ENCODE measurements at regions not wholly inside any gene's neighbourhood (a gene's known extent, or its start where the extent isn't known, plus 50 kb on each side); places are given as distances from the start of the nearest gene placed in this dataset.
"Not testable (repeated sequence)": the region's sequence is repeated elsewhere in the genome, so short reads cannot be mapped to it uniquely, and the experiment has no call there.

DNA sequence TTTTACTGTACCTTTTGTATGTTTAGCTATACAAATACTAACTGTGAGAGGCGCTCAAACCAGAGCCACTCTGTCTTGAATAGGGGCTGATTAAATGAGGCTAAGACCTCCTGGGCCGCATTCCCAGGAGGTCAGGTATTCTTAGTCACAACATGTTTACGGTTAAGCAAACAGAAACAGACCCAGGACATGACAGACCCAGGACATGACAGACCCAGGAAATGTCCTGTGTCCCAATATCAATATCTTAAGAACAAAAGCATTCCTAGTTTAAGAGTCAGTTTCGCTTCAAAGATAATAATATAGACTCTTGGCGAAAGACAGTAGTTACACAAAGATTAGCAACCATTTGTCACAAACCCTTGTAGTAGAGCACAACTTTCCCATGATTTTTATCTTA lies 304.5 kb downstream of the CCSER2 start:
- no peaks in the 10 kb centered on the region for H3K27me3 ChIP-seq (ENCODE audit: control insufficient read depth, insufficient read depth, low read length)
- H3K4me3 ChIP-seq (replicated peaks in 1 of 4; ENCODE audit: control extremely low read depth in 1 of 4, insufficient read depth in 1 of 4, low read depth in 3 of 4, low read length in 4 of 4), result no peak overlapping the region
- H2AFZ ChIP-seq (ENCODE audit: low read length), result no peak overlapping the region
- H3K9ac ChIP-seq (ENCODE audit: insufficient read depth, low read length), result no peak overlapping the region
- no peak for TF ChIP-seq EZH2 (IDR thresholded peaks at IDR 0.05; ENCODE audit: low read length, missing control alignments)
- TF ChIP-seq, protein P1, sequence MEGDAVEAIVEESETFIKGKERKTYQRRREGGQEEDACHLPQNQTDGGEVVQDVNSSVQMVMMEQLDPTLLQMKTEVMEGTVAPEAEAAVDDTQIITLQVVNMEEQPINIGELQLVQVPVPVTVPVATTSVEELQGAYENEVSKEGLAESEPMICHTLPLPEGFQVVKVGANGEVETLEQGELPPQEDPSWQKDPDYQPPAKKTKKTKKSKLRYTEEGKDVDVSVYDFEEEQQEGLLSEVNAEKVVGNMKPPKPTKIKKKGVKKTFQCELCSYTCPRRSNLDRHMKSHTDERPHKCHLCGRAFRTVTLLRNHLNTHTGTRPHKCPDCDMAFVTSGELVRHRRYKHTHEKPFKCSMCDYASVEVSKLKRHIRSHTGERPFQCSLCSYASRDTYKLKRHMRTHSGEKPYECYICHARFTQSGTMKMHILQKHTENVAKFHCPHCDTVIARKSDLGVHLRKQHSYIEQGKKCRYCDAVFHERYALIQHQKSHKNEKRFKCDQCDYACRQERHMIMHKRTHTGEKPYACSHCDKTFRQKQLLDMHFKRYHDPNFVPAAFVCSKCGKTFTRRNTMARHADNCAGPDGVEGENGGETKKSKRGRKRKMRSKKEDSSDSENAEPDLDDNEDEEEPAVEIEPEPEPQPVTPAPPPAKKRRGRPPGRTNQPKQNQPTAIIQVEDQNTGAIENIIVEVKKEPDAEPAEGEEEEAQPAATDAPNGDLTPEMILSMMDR (conservative IDR thresholded peaks at IDR 0.05 in 1 of 2, IDR thresholded peaks at IDR 0.05 in 1 of 2; ENCODE audit: low read depth in 1 of 2, low read length in 2 of 2), result no peak
- H3K9me3 ChIP-seq (ENCODE audit: control insufficient read depth, insufficient read depth, low read depth, low read length), result no peaks in the 10 kb centered on the region
- DNase-seq (ENCODE audit: low read depth in 2 of 2), result no peak
- no peaks in the 10 kb centered on the region for H3K36me3 ChIP-seq (ENCODE audit: control insufficient read depth, insufficient read depth, low read length)
- H3K79me2 ChIP-seq (ENCODE audit: control insufficient read depth, insufficient read depth, low read length), result no peaks in the 10 kb centered on the region
- H3K4me1 ChIP-seq (ENCODE audit: control insufficient read depth, extremely low read depth, insufficient read depth, low read length), result no peaks in the 10 kb centered on the region
- H3K4me2 ChIP-seq (ENCODE audit: extremely low read depth, insufficient read depth, low read length), result no peak overlapping the region
- H3K27ac ChIP-seq (ENCODE audit: insufficient read depth, low read length), result no peak overlapping the region
- no peaks in the 10 kb centered on the region for H4K20me1 ChIP-seq (ENCODE audit: control insufficient read depth, extremely low read depth, insufficient read depth, low read length)

- Histone ChIP-seq H3K9me3 (ENCODE audit: control insufficient read depth, insufficient read depth, low read depth, low read length) (no peaks in the 10 kb centered on the region), H3K27me3 (ENCODE audit: control insufficient read depth, insufficient read depth, low read length) (no peaks in the 10 kb centered on the region), H3K4me2 (ENCODE audit: extremely low read depth, insufficient read depth, low read length) (no peak overlapping the region), H3K27ac (ENCODE audit: insufficient read depth, low read length) (no peak overlapping the region), H2AFZ (ENCODE audit: low read length) (no peak overlapping the region), H3K79me2 (ENCODE audit: control insufficient read depth, insufficient read depth, low read length) (no peaks in the 10 kb centered on the region), H3K36me3 (ENCODE audit: control insufficient read depth, insufficient read depth, low read length) (no peaks in the 10 kb centered on the region), H3K9ac (ENCODE audit: insufficient read depth, low read length) (no peak overlapping the region), H3K4me1 (ENCODE audit: control insufficient read depth, extremely low read depth, insufficient read depth, low read length) (no peaks in the 10 kb centered on the region), H3K4me3 (replicated peaks in 1 of 4; ENCODE audit: control extremely low read depth in 1 of 4, insufficient read depth in 1 of 4, low read depth in 3 of 4, low read length in 4 of 4) (no peak overlapping the region), H4K20me1 (ENCODE audit: control insufficient read depth, extremely low read depth, insufficient read depth, low read length) (no peaks in the 10 kb centered on the region)
- no peak for DNase-seq (ENCODE audit: low read depth in 2 of 2)
- TF ChIP-seq EZH2 (IDR thresholded peaks at IDR 0.05; ENCODE audit: low read length, missing control alignments), result no peak
- TF ChIP-seq, protein P1 (conservative IDR thresholded peaks at IDR 0.05 in 1 of 2, IDR thresholded peaks at IDR 0.05 in 1 of 2; ENCODE audit: low read depth in 1 of 2, low read length in 2 of 2), result no peak
Measured at GRCh38 chr10:84634636-84635035, 306.2 kb downstream of the CCSER2 start.

GRCh38 chr10:84650628-84651027 lies 322.2 kb downstream of the CCSER2 start:
- not testable (repeated sequence) for H3K4me3 ChIP-seq (replicated peaks in 1 of 4; ENCODE audit: control extremely low read depth in 1 of 4, insufficient read depth in 1 of 4, low read depth in 3 of 4, low read length in 4 of 4); H3K9me3 ChIP-seq (ENCODE audit: control insufficient read depth, insufficient read depth, low read depth, low read length); H3K27me3 ChIP-seq (ENCODE audit: control insufficient read depth, insufficient read depth, low read length); H3K36me3 ChIP-seq (ENCODE audit: control insufficient read depth, insufficient read depth, low read length); H3K9ac ChIP-seq (ENCODE audit: insufficient read depth, low read length); H2AFZ ChIP-seq (ENCODE audit: low read length); H3K4me1 ChIP-seq (ENCODE audit: control insufficient read depth, extremely low read depth, insufficient read depth, low read length); DNase-seq (ENCODE audit: low read depth in 2 of 2); H3K4me2 ChIP-seq (ENCODE audit: extremely low read depth, insufficient read depth, low read length); H3K27ac ChIP-seq (ENCODE audit: insufficient read depth, low read length); H4K20me1 ChIP-seq (ENCODE audit: control insufficient read depth, extremely low read depth, insufficient read depth, low read length); H3K79me2 ChIP-seq (ENCODE audit: control insufficient read depth, insufficient read depth, low read length)

Data from fibroblast of lung (primary cell).